ENCODE measurements at regions not wholly inside any gene's neighbourhood (a gene's known extent, or its start where the extent isn't known, plus 50 kb on each side); places are given as distances from the start of the nearest gene placed in this dataset.

DNA sequence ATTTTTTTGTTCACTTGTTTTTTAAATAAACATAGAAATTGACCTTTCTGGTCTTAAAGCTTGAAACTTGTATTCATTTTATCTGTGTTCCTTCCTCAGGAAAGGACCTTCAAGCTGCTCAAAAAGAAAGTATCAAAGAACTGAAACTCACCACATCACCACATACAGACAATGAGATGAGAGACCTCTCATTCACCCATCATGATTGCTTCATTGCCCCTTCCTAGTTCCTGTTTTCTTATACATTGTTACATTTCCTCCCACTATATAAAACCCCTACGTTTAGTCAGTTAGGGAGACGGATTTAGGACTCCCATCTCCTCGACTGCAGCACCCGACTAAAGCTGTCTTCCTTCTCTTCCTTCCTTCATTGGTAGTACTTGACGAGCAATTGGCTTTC is 180.5 kb upstream of the OPRM1 start:
- Histone ChIP-seq H3K9ac (ENCODE audit: low read depth in 1 of 2, low read length in 2 of 2) (no peak overlapping the region), H3K4me3 (ENCODE audit: low read depth in 1 of 3, low read length in 3 of 3) (no peak overlapping the region), H3K4me1 (ENCODE audit: control insufficient read depth in 4 of 4, insufficient read depth in 4 of 4, low read length in 3 of 4) (no peaks in the 10 kb centered on the region), H3K27ac (ENCODE audit: low read depth in 1 of 2, low read length in 2 of 2) (no peak overlapping the region), H3K36me3 (ENCODE audit: control insufficient read depth in 4 of 4, insufficient read depth in 3 of 4, low read depth in 1 of 4, low read length in 3 of 4) (no peaks in the 10 kb centered on the region), H3K9me3 (ENCODE audit: control insufficient read depth in 4 of 4, low read length in 3 of 4) (no peaks in the 10 kb centered on the region), H3K27me3 (ENCODE audit: control insufficient read depth in 4 of 4, insufficient read depth in 4 of 4, low read length in 3 of 4) (no peaks in the 10 kb centered on the region)
- WGBS: 66% methylated on average over 5 of the region's 5 CpGs
- TF ChIP-seq FOXA1 (IDR thresholded peaks at IDR 0.05) (no peak), TAF1 (conservative IDR thresholded peaks at IDR 0.05) (no peak), GABPA (IDR thresholded peaks at IDR 0.05 in 1 of 2, conservative IDR thresholded peaks at IDR 0.05 in 1 of 2) (no peak), RXRA (IDR thresholded peaks at IDR 0.05) (no peak), NR2F2 (IDR thresholded peaks at IDR 0.05) (no peak), HNF4G (IDR thresholded peaks at IDR 0.05) (no peak)
- TF ChIP-seq, protein P1, sequence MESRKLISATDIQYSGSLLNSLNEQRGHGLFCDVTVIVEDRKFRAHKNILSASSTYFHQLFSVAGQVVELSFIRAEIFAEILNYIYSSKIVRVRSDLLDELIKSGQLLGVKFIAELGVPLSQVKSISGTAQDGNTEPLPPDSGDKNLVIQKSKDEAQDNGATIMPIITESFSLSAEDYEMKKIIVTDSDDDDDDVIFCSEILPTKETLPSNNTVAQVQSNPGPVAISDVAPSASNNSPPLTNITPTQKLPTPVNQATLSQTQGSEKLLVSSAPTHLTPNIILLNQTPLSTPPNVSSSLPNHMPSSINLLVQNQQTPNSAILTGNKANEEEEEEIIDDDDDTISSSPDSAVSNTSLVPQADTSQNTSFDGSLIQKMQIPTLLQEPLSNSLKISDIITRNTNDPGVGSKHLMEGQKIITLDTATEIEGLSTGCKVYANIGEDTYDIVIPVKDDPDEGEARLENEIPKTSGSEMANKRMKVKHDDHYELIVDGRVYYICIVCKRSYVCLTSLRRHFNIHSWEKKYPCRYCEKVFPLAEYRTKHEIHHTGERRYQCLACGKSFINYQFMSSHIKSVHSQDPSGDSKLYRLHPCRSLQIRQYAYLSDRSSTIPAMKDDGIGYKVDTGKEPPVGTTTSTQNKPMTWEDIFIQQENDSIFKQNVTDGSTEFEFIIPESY (IDR thresholded peaks at IDR 0.05): no peak
- TF ChIP-seq, protein P2, sequence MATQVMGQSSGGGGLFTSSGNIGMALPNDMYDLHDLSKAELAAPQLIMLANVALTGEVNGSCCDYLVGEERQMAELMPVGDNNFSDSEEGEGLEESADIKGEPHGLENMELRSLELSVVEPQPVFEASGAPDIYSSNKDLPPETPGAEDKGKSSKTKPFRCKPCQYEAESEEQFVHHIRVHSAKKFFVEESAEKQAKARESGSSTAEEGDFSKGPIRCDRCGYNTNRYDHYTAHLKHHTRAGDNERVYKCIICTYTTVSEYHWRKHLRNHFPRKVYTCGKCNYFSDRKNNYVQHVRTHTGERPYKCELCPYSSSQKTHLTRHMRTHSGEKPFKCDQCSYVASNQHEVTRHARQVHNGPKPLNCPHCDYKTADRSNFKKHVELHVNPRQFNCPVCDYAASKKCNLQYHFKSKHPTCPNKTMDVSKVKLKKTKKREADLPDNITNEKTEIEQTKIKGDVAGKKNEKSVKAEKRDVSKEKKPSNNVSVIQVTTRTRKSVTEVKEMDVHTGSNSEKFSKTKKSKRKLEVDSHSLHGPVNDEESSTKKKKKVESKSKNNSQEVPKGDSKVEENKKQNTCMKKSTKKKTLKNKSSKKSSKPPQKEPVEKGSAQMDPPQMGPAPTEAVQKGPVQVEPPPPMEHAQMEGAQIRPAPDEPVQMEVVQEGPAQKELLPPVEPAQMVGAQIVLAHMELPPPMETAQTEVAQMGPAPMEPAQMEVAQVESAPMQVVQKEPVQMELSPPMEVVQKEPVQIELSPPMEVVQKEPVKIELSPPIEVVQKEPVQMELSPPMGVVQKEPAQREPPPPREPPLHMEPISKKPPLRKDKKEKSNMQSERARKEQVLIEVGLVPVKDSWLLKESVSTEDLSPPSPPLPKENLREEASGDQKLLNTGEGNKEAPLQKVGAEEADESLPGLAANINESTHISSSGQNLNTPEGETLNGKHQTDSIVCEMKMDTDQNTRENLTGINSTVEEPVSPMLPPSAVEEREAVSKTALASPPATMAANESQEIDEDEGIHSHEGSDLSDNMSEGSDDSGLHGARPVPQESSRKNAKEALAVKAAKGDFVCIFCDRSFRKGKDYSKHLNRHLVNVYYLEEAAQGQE (IDR thresholded peaks at IDR 0.05): no peak
- TF ChIP-seq, protein P3, sequence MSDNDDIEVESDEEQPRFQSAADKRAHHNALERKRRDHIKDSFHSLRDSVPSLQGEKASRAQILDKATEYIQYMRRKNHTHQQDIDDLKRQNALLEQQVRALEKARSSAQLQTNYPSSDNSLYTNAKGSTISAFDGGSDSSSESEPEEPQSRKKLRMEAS (IDR thresholded peaks at IDR 0.05): no peak
- TF ChIP-seq, protein P4, sequence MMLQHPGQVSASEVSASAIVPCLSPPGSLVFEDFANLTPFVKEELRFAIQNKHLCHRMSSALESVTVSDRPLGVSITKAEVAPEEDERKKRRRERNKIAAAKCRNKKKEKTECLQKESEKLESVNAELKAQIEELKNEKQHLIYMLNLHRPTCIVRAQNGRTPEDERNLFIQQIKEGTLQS (IDR thresholded peaks at IDR 0.05): no peak
- no peak for DNase-seq (ENCODE audit: low spot score)

DNA sequence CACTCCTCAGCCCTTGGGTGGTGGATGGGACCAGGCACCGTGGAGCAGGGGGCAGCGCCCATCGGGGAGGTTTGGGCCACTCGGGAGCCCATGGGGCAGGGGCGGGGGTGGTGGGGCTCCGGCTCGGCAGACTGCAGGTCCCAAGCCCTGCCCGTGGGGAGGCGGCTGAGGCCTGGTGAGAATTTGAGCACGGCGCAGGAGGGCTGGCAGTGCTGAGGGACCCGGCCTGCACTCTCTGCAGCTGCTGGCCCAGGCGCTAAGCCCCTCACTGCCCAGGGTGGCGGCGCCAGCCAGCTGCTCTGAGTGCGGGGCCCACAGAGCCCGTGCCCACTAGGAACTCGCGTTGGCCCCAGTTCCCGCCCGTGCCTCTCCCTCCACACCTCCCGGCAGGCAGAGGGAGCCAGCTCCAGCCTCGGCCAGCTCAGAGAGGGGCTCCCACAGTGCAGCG is 182.1 kb upstream of the OPRM1 start:
- 91% methylated on average over 24 of the region's 24 CpGs for WGBS
- Histone ChIP-seq H3K4me1 (ENCODE audit: control insufficient read depth in 4 of 4, insufficient read depth in 4 of 4, low read length in 3 of 4) (no peaks in the 10 kb centered on the region), H3K9ac (ENCODE audit: low read depth in 1 of 2, low read length in 2 of 2) (no peak overlapping the region), H3K27me3 (ENCODE audit: control insufficient read depth in 4 of 4, insufficient read depth in 4 of 4, low read length in 3 of 4) (no peaks in the 10 kb centered on the region), H3K9me3 (ENCODE audit: control insufficient read depth in 4 of 4, low read length in 3 of 4) (no peaks in the 10 kb centered on the region), H3K36me3 (ENCODE audit: control insufficient read depth in 4 of 4, insufficient read depth in 3 of 4, low read depth in 1 of 4, low read length in 3 of 4) (no peaks in the 10 kb centered on the region), H3K4me3 (ENCODE audit: low read depth in 1 of 3, low read length in 3 of 3) (no peak overlapping the region), H3K27ac (ENCODE audit: low read depth in 1 of 2, low read length in 2 of 2) (no peak overlapping the region)
- TF ChIP-seq, protein P1 (IDR thresholded peaks at IDR 0.05): no peak
- no peak for TF ChIP-seq FOXA2 (IDR thresholded peaks at IDR 0.05)
- TF ChIP-seq, protein P3 (IDR thresholded peaks at IDR 0.05): no peak
- TF ChIP-seq RXRA (IDR thresholded peaks at IDR 0.05): no peak
- TF ChIP-seq, protein P2 (IDR thresholded peaks at IDR 0.05): no peak
- TF ChIP-seq, protein P4 (IDR thresholded peaks at IDR 0.05): no peak
- TF ChIP-seq GABPA (IDR thresholded peaks at IDR 0.05 in 1 of 2, conservative IDR thresholded peaks at IDR 0.05 in 1 of 2): no peak
- TF ChIP-seq HNF4G (IDR thresholded peaks at IDR 0.05): no peak
- no peak for TF ChIP-seq YY1 (IDR thresholded peaks at IDR 0.05)
- TF ChIP-seq EGR1 (IDR thresholded peaks at IDR 0.05; ENCODE audit: low read depth in 2 of 2): no peak
- no peak for DNase-seq (ENCODE audit: low spot score)
